Breast epithelium (tissue), 4 donors: ENCODE measurements at regions not wholly inside any gene's neighbourhood (a gene's known extent, or its start where the extent isn't known, plus 50 kb on each side); places are given as distances from the start of the nearest gene placed in this dataset.

Experiments used
- DNase-seq, 2 donors: peaks; one replicate each; pipeline ENCODE4 v3.0.0-alpha.2; 2019; ENCODE audit warnings: low spot score in 2 of 2
- H3K27ac ChIP-seq, 2 donors: fragments of 200-600 bp; sonication (generic) in 1 of 2; one replicate each; pipeline ENCODE4 v1.5.1; 2016 to 2019; ENCODE audit warnings: mild to moderate bottlenecking in 1 of 2
- H3K27me3 ChIP-seq, 2 donors: fragments of 200-600 bp; sonication (generic) in 1 of 2; one replicate each; pipeline versions ENCODE4 v1.5.1 to v1.6.0; 2017 to 2019; ENCODE audit warnings: control low read depth in 1 of 2, mild to moderate bottlenecking in 1 of 2
- H3K36me3 ChIP-seq: fragments of 200-600 bp; one replicate; pipeline ENCODE4 v1.5.1; 2019
- H3K4me1 ChIP-seq, 2 donors: fragments of 200-600 bp; sonication (generic); one replicate each; pipeline ENCODE4 v1.5.1; 2016 to 2019; ENCODE audit warnings: control low read depth in 1 of 2
- H3K4me3 ChIP-seq, 3 donors: fragments of 200-600 bp; sonication (generic); 1 replicate in 2 of 3; 2 replicates in 1 of 3; pipeline ENCODE4 v1.5.1; 2016 to 2019; ENCODE audit warnings: mild to moderate bottlenecking in 3 of 3, moderate library complexity in 2 of 3
- H3K9me3 ChIP-seq, 2 donors: fragments of 200-600 bp; sonication (generic) in 1 of 2; one replicate each; pipeline ENCODE4 v1.5.1; 2016 to 2019; ENCODE audit warnings: control low read depth in 1 of 2
- CTCF ChIP-seq, 3 donors: fragments of 450-650 bp; IDR thresholded peaks; one replicate each; pipeline ENCODE4 v1.5.1; 2016 to 2017; ENCODE audit warnings: antibody characterized with exemption in 3 of 3, mild to moderate bottlenecking in 3 of 3, moderate library complexity in 3 of 3
- POLR2A ChIP-seq: fragments of 450-650 bp; IDR thresholded peaks from one replicate; pipeline ENCODE4 v1.6.1; 2016; ENCODE audit warnings: antibody characterized with exemption, mild to moderate bottlenecking, moderate library complexity
- POLR2AphosphoS5 ChIP-seq, 3 donors: sonication (generic); formaldehyde crosslinking; IDR thresholded peaks; one replicate each; pipeline ENCODE4 v1.6.1; 2017; ENCODE audit warnings: antibody characterized with exemption in 3 of 3
- intact Hi-C: fragments of 100-400 bp; cut with DNase I; formaldehyde crosslinking; loops from one replicate; pipeline ENCODE4 v1.15.1; 2023; ENCODE audit warnings: low total_unique reads

DNA sequence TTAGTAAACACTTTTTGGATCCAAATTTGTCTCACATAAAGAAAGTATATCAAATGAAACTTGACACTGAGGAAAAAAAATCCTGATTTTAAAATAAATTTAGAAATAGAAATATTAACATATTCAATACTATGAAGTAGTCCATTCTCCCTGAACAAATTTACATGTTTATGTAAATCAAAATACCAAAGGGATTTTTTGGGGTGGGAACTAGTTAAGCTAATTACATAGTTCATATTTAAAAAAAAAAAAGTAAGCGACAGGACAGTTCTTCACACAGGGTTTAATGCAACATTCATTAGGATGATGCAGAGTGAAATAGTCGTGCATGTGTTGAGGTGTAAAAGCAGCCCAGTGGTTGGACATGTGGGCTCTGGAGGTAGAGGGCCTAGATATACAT, 433.5 kb upstream of the B3GALT2 start:
- Histone ChIP-seq H3K9me3 (no peaks in the 10 kb centered on the region), H3K36me3 (no peaks in the 10 kb centered on the region), H3K27ac (no peak overlapping the region), H3K4me1 (no peaks in the 10 kb centered on the region), H3K4me3 (no peak overlapping the region), H3K27me3 (no peaks in the 10 kb centered on the region)
- TF ChIP-seq POLR2AphosphoS5 (IDR thresholded peaks at IDR 0.05) (no peak), POLR2A (no peak), CTCF (IDR thresholded peaks at IDR 0.05) (no peak)
- intact Hi-C loops: no loop called here
- DNase-seq: no peak

DNA sequence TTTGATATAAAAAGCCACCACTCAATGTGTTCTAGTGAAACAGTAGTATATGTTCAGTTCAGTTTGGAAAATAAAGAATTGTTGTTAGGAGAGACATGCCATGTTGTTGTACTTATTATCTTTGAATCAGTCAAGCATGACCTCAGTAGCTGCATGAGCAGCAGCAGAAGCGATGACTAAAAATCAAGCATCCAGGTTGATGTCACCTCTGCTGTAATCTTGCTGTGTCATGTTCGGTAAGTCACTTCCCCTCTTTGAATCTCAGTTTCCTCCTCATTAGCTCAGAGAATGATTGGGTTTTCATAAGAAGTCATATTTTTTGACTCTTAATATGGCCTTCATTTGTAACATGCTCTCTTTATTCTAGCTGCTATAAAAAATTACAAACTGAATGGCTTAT, 428.4 kb upstream of the B3GALT2 start:
- TF ChIP-seq POLR2AphosphoS5 (IDR thresholded peaks at IDR 0.05) (no peak), CTCF (IDR thresholded peaks at IDR 0.05) (no peak), POLR2A (no peak)

DNA sequence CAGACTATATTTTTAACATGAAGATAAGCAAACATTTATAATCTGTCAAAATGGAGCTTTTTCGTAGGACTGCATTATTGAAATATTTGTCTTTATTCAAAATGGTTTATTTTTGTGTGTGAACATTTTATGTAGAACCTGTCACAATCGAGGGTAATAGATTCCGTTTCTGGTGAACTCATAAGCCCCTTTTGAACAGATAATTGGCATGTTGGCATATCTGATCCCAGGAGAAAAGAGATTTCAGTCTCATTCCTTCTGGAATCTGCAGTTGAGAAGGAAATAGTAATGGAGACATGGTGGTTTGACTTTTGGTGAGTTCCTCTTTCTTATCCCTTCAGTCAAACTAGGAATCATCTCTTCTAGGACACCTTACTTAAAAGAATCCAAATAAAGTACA, 427.9 kb upstream of the B3GALT2 start:
- no peaks in the 10 kb centered on the region for H3K36me3 ChIP-seq
- no peak overlapping the region for H3K4me3 ChIP-seq
- H3K4me1 ChIP-seq: no peaks in the 10 kb centered on the region
- no peaks in the 10 kb centered on the region for H3K9me3 ChIP-seq
- H3K27me3 ChIP-seq: no peaks in the 10 kb centered on the region
- H3K27ac ChIP-seq: no peak overlapping the region
- TF ChIP-seq CTCF (IDR thresholded peaks at IDR 0.05): no peak
- no peak for TF ChIP-seq POLR2A
- TF ChIP-seq POLR2AphosphoS5 (IDR thresholded peaks at IDR 0.05): no peak
- intact Hi-C loops: no loop called here
- no peak for DNase-seq

More for the DNA sequence above, 428.4 kb upstream of the B3GALT2 start:
- DNase-seq: no peak
- Histone ChIP-seq H3K27ac (no peak overlapping the region), H3K36me3 (no peaks in the 10 kb centered on the region), H3K27me3 (no peaks in the 10 kb centered on the region), H3K4me1 (no peaks in the 10 kb centered on the region), H3K9me3 (no peaks in the 10 kb centered on the region), H3K4me3 (no peak overlapping the region)
- intact Hi-C loops: no loop called here

DNA sequence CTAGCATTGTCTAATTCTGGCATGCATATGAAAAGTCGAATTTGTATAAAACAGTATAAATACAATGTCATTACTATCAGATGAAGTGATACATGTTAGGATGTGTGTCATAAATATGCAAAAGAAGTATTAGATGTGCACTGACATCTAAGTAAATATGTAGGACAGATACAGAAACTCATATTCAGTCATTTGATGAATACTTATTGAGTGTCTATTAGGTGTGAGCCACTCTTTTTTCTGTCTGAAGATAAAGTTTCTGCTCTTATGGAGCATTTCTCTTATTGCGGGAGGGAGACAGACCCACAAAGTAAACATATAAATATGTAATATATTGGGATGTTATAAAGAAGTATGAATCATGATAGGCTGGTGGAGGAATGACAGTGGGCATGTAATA, 426.6 kb upstream of the B3GALT2 start:
- Histone ChIP-seq H3K4me3 (no peak overlapping the region), H3K27me3 (no peaks in the 10 kb centered on the region), H3K4me1 (no peaks in the 10 kb centered on the region), H3K27ac (no peak overlapping the region), H3K9me3 (no peaks in the 10 kb centered on the region), H3K36me3 (no peaks in the 10 kb centered on the region)
- no peak for DNase-seq
- no peak for TF ChIP-seq POLR2A
- no peak for TF ChIP-seq POLR2AphosphoS5 (IDR thresholded peaks at IDR 0.05)
- no peak for TF ChIP-seq CTCF (IDR thresholded peaks at IDR 0.05)
- intact Hi-C loops: no loop called here

GRCh38 chr1:193609592-193609991, 423.2 kb upstream of the B3GALT2 start:
- no peak for DNase-seq
- H3K27me3 ChIP-seq: no peaks in the 10 kb centered on the region
- no peaks in the 10 kb centered on the region for H3K4me1 ChIP-seq
- TF ChIP-seq POLR2AphosphoS5 (IDR thresholded peaks at IDR 0.05) (no peak), CTCF (IDR thresholded peaks at IDR 0.05) (no peak), POLR2A (no peak)
- H3K27ac ChIP-seq: no peak overlapping the region
- no peaks in the 10 kb centered on the region for H3K9me3 ChIP-seq
- H3K4me3 ChIP-seq: no peak overlapping the region
- intact Hi-C loops: no loop called here
- H3K36me3 ChIP-seq: no peaks in the 10 kb centered on the region
